SK-N-DZ (cell line): ENCODE measurements at regions not wholly inside any gene's neighbourhood (a gene's known extent, or its start where the extent isn't known, plus 50 kb on each side); places are given as distances from the start of the nearest gene placed in this dataset.

Experiments
- DNase-seq: peaks from one replicate; pipeline ENCODE4 v3.0.0-alpha.2; 2015; ENCODE audit warnings: low spot score

DNA sequence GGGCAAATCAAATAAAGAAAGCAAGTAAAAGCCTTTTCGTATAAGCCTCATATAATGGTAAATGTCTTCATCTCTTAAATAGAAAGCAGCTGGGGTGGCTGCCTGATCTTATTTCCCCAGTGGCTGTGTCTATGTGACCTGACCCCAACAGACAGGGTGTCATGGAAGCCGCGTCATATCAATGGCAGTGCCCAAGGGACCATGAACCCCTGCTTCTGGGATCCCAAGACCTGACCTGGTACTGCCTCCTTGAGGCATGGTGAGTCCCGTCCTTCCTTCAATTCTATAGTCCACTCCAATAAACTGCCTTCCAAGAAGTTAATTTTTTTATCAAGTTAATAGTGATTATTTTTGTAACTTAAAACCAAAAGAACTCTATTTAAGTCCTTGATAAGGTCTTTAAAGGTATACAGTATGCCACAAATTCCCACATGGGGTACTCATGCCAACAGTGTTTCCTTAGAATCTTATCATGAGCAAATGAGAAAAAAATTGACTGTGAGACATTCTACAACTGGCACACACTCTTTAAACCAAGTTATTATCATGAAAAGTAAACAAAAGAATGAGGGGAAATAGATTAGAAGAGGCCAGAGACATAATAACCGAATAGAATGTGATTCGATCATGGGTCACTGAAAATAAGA, 104.6 kb downstream of the ADSS2 start:
- DNase-seq, result no peak

DNA sequence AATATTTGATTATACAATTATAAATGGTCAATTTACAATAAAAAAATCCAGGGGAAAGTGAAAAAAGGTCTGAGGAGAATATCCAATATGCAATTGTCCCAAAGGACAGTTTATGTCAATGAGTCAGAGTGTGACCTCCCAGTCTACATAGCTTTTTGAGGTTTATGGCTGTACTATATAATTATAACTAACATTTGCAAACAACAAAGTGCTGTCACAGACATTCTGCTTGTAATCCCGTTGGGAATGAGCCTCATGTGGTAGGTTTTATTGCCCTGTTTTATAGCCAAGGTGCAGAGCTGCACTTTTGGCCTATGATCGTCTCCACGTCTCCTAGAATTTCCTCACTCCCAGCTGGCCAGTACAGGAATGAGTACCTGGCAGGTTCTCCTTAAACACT, 103.8 kb downstream of the ADSS2 start:
- DNase-seq, result no peak

DNA sequence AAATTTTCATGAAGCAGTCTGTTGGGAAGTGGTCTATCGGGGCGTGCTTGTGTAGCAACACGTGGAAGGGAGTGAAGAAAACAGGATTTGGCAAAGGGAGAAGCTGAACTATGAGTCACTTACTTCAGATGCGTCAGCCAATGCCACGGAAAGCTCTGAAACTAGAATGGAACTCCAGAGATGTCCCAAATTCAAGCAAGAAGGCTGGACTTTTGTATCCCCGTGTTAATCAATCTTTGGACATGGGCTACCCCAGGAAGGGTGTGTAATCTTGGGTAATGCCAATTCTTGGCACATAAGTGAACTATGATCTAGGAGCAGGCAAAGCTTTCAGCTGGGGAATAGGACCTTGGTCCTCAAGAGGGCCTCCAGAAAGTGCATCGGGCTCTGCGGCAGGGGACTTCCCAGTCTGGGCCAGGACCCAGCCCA, 102.6 kb downstream of the ADSS2 start:
- no peak for DNase-seq

DNA sequence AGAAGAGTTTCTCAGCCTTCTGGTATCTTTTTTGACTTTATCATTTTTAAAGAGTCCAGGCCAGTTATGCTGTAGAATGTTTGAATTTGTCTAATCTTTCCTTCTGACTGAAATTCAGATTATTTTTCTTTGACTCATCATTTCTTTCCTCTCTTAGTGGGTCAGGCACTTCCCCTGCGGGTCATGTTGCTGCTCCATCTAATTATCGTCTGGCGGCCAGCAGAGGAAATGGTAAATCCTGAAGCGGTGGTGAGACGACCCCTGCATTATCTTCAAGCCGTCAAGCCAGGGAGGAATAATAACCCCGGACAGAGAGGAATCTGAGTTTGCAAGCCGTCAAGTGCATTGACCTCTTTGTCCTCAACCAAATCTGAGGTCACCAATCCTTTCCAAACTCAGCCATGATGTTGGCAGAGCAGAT, 102.1 kb downstream of the ADSS2 start:
- no peak for DNase-seq

DNA sequence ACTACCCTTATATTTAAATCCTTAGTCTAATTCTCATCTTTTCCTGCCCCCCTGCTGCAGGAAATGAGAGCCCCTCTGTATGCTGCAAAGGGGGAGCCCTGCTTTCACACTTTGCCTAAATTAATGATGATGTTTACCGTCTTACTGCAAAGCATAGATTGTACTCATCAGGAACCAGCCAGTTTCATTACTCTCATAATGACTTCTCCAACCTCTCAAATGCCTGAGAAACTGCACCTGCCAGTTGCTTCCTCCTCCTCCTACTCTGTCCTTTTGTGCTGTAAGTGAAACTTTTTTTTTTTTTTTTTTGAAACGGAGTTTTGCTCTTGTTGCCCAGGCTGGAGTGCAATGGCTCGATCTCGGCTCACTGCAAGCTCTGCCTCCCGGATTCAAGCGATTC, 101.7 kb downstream of the ADSS2 start:
- DNase-seq, result no peak

DNA sequence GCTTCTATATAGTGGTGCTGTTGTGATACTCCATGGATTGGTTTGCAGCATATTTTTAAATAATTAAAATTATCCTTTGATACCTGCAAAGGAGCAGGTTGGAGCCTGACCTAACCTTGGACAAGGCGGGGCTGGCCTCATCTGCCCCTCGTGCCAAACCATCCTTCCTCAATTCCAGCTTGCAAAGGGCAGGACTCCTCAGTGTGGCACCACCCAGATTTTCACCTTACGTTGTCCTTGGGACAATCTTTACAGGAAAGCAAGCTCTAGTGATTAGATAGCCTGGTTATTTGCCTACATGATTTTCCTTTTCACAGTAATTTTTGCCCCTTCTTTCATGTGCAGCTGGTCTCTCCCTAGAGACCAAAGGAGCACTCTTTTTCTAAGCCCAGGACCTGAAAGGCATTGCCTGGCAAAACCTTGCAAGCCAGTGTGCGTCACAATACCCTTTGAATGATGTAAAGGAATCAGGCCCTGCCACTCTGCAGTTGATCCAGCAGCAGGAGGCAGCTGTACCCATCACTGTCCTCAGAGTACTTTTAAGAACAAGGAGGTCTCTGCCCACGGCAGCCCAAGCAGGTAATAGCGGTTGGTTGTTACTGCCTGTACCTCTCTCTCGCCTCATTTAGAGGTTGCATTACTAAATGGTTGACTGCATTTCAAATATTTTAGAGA, 99.4 kb downstream of the ADSS2 start:
- no peak for DNase-seq

DNA sequence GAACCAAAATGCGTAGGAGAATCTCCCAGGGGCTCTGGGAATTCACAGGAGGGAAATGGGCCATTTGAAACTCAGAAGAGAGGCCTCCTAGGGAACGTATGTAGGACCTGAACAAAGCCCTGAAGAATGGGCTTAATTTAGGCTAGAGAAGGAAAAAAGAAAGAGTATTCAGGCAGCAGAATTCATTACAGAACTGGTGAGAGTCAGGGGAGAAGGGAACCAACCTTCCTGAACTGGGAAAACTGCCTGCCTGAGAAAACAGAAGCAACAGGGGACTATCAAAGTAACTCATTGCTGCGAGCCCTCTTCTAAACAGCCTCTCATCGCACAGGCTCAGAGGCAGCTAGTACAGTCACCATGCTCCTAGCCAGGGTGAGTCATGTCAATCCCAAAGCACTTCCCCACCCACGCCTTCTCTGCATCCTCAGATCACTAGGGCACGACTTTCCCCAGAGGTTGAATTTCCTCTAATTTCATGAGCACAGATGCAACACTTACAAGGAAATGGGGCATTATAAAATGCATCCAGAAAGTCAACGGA, 98.1 kb downstream of the ADSS2 start:
- no peak for DNase-seq

DNA sequence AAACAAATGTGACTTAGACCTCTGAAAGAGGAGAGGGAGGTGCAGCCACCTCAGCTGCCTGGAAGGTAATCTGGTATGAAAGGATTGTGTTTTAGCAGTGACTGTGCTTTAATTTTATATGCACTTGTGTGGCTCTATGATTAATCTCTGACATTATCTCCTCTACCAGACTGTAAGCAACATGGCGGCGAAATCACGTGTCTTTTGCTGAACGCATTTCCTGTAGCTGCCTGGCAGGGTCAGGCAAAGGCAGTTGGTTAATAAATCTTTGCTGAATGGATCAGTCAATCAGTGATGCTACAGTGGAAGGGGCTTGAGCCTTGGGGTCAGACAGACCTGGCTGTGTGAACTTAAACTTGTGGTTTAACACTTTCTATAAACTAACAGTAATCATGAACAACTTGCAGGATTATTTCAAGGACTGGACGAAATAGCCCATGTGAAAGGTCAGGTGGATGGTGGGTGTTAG, 96.9 kb downstream of the ADSS2 start:
- DNase-seq, result no peak

DNA sequence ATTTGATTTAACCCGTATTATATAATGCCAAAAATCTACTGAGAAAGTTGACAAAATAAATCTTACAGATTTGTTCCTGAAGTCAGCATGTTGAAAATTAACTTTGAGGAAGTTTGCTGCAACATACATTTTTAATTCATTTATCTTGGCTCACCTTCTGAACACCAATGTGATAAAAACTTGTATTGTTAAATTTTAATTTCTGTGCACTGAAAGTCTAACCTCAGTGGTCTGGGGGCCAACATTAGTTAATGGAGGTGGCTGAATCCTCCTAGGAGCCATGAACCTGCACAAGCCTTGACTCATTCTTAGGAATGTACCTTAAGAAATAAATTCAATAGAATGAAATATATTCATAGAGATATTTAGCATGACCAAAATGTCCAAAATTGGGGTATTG, 95.3 kb downstream of the ADSS2 start:
- no peak for DNase-seq
